Nephron progenitor cell (in vitro differentiated cells): ENCODE measurements at regions not wholly inside any gene's neighbourhood (a gene's known extent, or its start where the extent isn't known, plus 50 kb on each side); places are given as distances from the start of the nearest gene placed in this dataset.

Experiments used
- DNase-seq: peaks from one replicate; pipeline ENCODE4 v3.0.0; 2021
- H3K27ac Mint-ChIP-seq: 2 replicates; pipeline ENCODE4 v1.8.0; 2021; ENCODE audit warnings: mild to moderate bottlenecking, moderate library complexity, mixed read lengths
- H3K27me3 Mint-ChIP-seq: 2 replicates; pipeline ENCODE4 v1.8.0; 2021; ENCODE audit warnings: mild to moderate bottlenecking, low read depth, mixed read lengths; ENCODE audit not compliant: poor library complexity
- H3K36me3 Mint-ChIP-seq: 2 replicates; pipeline ENCODE4 v1.8.0; 2021; ENCODE audit warnings: low read depth, mixed read lengths
- H3K4me1 Mint-ChIP-seq: 2 replicates; pipeline ENCODE4 v1.8.0; 2021; ENCODE audit warnings: mixed read lengths
- H3K4me3 Mint-ChIP-seq: 2 replicates; pipeline ENCODE4 v1.8.0; 2021; ENCODE audit warnings: mild to moderate bottlenecking, moderate library complexity, mixed read lengths
- H3K9me3 Mint-ChIP-seq: 2 replicates; pipeline ENCODE4 v1.8.0; 2021; ENCODE audit warnings: mild to moderate bottlenecking, moderate library complexity, mixed read lengths
- TF ChIP-seq, protein P1 (sequence below): fragments of 200-600 bp; sonication (generic); IDR thresholded peaks from 2 replicates; pipeline ENCODE4 v1.5.0; 2021; ENCODE audit warnings: antibody characterized with exemption

DNA sequence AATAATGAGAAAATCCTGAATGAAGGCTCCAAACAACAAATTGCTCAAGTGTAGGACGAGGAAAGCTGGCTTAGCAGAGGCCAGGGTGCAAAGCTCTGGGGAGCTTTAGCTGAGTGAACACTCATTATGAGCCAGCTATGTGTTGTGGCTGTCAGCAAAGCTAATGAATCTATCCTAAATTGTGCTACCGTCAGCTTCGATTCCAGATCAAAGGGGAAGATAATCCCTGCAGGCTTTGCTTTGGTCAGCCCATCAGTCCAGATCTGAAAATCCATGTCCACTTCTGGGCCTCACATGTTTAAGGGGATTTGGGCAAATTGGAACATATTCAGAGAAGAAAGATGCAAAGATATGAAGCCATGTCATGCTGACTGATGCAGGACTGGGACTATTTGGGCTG lies 180.9 kb upstream of the ZBED5 start:
- TF ChIP-seq, protein P1, sequence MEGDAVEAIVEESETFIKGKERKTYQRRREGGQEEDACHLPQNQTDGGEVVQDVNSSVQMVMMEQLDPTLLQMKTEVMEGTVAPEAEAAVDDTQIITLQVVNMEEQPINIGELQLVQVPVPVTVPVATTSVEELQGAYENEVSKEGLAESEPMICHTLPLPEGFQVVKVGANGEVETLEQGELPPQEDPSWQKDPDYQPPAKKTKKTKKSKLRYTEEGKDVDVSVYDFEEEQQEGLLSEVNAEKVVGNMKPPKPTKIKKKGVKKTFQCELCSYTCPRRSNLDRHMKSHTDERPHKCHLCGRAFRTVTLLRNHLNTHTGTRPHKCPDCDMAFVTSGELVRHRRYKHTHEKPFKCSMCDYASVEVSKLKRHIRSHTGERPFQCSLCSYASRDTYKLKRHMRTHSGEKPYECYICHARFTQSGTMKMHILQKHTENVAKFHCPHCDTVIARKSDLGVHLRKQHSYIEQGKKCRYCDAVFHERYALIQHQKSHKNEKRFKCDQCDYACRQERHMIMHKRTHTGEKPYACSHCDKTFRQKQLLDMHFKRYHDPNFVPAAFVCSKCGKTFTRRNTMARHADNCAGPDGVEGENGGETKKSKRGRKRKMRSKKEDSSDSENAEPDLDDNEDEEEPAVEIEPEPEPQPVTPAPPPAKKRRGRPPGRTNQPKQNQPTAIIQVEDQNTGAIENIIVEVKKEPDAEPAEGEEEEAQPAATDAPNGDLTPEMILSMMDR = no peak
- Mint-ChIP-seq H3K27me3 (peaks cover 4% of the 10 kb centered on the region), H3K9me3 (no peaks in the 10 kb centered on the region), H3K36me3 (no peaks in the 10 kb centered on the region), H3K4me3 (no peak overlapping the region), H3K4me1 (peaks cover 38% of the 10 kb centered on the region), H3K27ac (peak overlapping the region; percentile 88)
- DNase-seq = no peak

DNA sequence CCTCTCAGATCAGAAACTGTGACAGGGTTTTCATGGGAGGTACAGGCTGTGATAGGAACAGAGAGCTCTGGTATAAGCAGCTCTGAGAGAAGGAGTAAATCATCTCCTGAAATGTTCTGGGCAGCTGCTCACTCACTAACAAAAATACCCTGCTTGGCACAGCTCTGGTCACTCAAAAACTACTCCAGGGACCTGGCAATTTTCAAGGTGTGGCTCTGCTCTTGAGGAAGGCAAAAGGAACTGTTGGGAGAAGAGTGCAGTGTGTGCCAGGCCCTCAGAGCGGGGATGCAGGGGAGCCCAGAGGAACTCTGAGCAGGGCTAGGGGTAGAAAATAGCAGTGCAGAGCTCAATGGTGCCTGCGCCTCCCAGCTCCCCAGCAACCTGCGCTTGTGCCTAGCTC lies 180.5 kb upstream of the ZBED5 start:
- H3K27ac Mint-ChIP-seq = peak overlapping the region; percentile 88
- H3K4me1 Mint-ChIP-seq = peaks cover 36% of the 10 kb centered on the region
- TF ChIP-seq, protein P1 = no peak
- H3K27me3 Mint-ChIP-seq = peaks cover 4% of the 10 kb centered on the region
- no peaks in the 10 kb centered on the region for H3K9me3 Mint-ChIP-seq
- DNase-seq = no peak
- no peak overlapping the region for H3K4me3 Mint-ChIP-seq
- no peaks in the 10 kb centered on the region for H3K36me3 Mint-ChIP-seq

DNA sequence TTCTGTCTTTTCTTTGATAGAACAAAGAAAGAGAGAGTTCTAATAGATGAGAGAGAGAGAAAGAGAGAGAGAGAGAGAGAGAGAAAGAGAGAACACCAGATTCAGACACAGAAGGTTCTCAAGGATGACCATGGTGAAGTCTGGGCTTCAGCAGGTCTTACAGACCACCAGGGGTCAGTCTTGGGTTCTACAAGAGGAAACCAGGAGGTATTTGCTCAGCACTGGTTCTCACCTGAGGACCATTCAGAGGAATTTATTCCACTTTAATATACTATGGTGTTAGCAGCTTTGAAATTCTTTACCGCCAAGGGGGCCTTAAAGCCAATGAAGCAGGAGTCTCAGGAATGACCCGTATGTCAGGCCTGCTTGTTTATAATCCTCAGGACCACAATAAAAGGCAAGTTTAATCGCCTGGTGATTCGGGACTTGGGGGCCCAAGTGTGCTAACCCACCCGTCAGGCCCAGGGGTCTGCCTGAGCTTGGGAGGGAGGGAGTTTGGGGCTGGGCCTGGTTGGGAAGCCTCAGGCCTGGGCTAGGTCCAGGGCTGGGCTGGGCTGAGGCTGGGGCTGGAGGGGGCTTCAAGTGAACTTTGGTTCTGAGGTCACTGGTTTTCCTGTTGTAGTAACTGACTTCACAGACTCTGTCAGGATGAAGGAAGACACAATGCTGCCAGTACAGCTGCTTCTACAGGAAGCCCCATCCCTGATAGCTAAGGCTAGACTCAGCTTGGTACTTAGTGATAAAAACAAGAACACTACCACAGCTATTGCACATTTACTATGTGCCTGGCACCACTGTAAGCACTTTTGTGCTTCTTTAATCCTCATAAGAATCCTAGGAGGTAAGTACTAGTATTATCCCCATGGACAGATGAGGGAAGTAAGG lies 179.2 kb upstream of the ZBED5 start:
- H3K27me3 Mint-ChIP-seq = peaks cover 4% of the 10 kb centered on the region
- no peaks in the 10 kb centered on the region for H3K9me3 Mint-ChIP-seq
- DNase-seq = peak; percentile 33
- TF ChIP-seq, protein P1 = peak; percentile 71
- no peak overlapping the region for H3K4me3 Mint-ChIP-seq
- H3K4me1 Mint-ChIP-seq = peaks cover 36% of the 10 kb centered on the region
- no peak overlapping the region for H3K27ac Mint-ChIP-seq
- no peaks in the 10 kb centered on the region for H3K36me3 Mint-ChIP-seq

DNA sequence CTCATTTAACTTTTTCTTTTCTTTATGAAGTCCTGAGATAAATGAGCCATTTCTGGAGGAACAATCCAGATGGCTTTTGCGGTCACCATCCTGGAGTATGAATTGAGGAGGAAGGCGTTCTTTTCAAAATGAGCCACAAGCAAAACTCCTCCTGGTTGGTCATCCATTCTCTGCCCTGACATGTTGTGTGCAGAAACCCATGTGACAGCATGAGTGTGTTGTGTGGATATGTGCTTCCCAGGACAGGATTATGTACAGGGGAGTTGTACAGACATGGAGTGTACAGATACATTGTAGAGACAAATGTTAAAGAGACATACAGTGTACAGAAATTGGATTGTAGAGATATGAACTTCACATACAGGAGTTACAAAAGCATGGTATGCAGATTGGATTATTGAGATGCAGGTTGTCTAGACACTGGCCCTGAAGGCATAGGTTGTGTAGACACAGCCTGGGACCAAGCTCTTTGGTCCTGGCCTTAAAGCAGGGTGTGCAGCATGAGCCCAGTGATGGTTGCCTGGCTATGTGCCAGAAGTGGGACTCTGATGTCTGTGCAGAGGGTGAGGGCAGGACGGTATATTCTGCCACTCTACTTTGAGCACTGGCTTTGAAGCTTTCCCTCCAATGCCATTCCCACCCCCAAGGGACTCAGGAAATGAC lies 178.5 kb upstream of the ZBED5 start:
- no peaks in the 10 kb centered on the region for H3K9me3 Mint-ChIP-seq
- peaks cover 4% of the 10 kb centered on the region for H3K27me3 Mint-ChIP-seq
- DNase-seq = no peak
- no peak overlapping the region for H3K4me3 Mint-ChIP-seq
- H3K27ac Mint-ChIP-seq = no peak overlapping the region
- TF ChIP-seq, protein P1 = no peak
- no peaks in the 10 kb centered on the region for H3K36me3 Mint-ChIP-seq
- H3K4me1 Mint-ChIP-seq = peaks cover 36% of the 10 kb centered on the region

DNA sequence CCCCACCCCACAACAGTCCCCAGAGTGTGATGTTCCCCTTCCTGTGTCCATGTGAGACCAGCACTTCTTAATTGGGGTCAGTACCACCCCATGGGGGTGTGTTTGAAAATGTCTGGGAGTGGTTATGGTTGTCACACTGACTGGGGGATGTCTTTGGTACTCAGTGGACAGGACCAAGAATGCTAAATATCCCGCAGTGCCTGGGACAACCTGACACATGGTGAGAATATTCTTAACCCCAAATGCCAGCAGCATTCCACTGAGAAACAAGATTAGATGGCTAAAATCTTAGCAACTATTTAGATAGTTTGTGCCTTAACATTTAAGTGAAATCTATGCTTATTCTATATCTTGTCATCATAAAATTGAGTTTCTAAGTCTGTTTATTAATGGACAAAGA lies 177.5 kb upstream of the ZBED5 start:
- H3K27ac Mint-ChIP-seq = no peak overlapping the region
- no peaks in the 10 kb centered on the region for H3K9me3 Mint-ChIP-seq
- H3K4me3 Mint-ChIP-seq = no peak overlapping the region
- DNase-seq = no peak
- H3K36me3 Mint-ChIP-seq = no peaks in the 10 kb centered on the region
- TF ChIP-seq, protein P1 = no peak
- H3K4me1 Mint-ChIP-seq = peaks cover 35% of the 10 kb centered on the region
- peaks cover 4% of the 10 kb centered on the region for H3K27me3 Mint-ChIP-seq
